ENCODE measurements at regions not wholly inside any gene's neighbourhood (a gene's known extent, or its start where the extent isn't known, plus 50 kb on each side); places are given as distances from the start of the nearest gene placed in this dataset.

DNA sequence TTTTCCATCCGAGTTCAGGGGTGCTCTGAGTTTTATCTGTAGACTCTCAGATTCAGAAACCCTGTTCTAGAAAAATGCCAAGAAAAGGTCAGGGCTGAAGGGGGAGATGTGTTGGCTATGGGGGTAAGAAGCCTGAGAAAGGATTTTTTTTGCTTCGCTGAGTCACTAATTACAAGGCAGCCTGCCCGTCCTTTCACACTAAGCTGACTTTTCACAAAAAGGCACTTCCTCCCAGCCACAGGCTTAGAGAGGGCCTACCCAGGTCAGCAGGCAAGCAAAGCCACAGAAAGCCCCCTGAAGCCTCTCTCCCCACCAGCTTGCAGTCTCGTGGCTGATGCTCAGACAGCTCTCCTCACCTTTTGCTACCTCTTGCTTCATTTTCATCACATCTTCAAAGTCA lies 192.6 kb upstream of the PRICKLE2 start:
- no peak overlapping the region for H3K27ac Mint-ChIP-seq
- H3K9me3 Mint-ChIP-seq, result no peaks in the 10 kb centered on the region
- H3K27me3 Mint-ChIP-seq, result peaks cover 34% of the 10 kb centered on the region

DNA sequence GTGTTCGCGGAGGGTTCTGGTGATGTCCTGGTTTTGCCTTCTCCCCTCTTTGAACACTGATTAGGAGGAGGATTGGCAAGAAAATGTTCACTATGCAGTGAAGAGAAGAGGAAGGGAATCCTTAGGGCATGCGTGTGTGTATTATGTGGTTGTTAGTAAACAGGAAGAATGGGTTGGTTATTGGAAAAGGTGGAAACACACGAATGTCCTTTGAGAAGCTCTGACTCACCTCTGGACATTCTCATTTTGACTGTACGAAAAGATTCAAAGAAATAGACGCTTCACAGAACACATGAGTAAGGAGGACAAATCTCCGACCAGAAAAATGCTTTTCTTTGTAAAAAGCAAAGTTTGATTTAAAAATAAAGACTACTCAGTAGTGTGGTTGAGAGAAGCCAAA lies 188.8 kb upstream of the PRICKLE2 start:
- no peak for ATAC-seq
- Mint-ChIP-seq H3K4me3 (no peak overlapping the region), H3K9me3 (no peaks in the 10 kb centered on the region), H3K27ac (no peak overlapping the region), H3K36me3 (no peaks in the 10 kb centered on the region), H3K27me3 (peaks cover 28% of the 10 kb centered on the region), H3K4me1 (no peaks in the 10 kb centered on the region)

More for the DNA sequence above, 192.6 kb upstream of the PRICKLE2 start:
- ATAC-seq, result no peak
- H3K4me3 Mint-ChIP-seq, result no peak overlapping the region
- no peaks in the 10 kb centered on the region for H3K4me1 Mint-ChIP-seq
- H3K36me3 Mint-ChIP-seq, result no peaks in the 10 kb centered on the region

DNA sequence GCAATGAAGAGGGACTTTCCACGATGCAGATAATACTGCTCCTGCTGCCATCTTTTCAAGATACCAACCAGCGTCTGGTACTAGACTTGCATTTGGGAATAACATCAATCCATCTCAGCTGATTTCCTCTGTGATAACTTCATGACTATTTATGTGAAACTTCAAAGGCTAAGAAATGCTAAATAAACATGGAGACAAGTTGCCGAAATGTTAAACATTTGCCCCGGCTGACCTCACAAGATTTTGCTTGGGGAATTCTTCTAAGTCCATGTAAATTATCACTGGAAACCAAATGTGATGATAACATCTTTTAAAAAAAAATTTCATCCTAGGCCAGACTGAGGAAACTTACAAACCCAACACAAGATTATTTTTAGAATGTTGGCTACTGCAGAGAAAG lies 185.8 kb upstream of the PRICKLE2 start:
- no peak overlapping the region for H3K4me3 Mint-ChIP-seq
- H3K9me3 Mint-ChIP-seq, result no peaks in the 10 kb centered on the region
- no peaks in the 10 kb centered on the region for H3K4me1 Mint-ChIP-seq
- no peak for ATAC-seq
- H3K36me3 Mint-ChIP-seq, result no peaks in the 10 kb centered on the region
- no peak overlapping the region for H3K27ac Mint-ChIP-seq
- peaks cover 53% of the 10 kb centered on the region for H3K27me3 Mint-ChIP-seq

- ATAC-seq, result no peak
- H3K4me3 Mint-ChIP-seq, result no peak overlapping the region
- H3K27ac Mint-ChIP-seq, result no peak overlapping the region
Observed at GRCh38 chr3:64410226-64410625, 185.0 kb upstream of the PRICKLE2 start.

GRCh38 chr3:64408770-64409169 lies 183.5 kb upstream of the PRICKLE2 start:
- no peak overlapping the region for H3K4me3 Mint-ChIP-seq
- H3K36me3 Mint-ChIP-seq, result no peaks in the 10 kb centered on the region
- H3K9me3 Mint-ChIP-seq, result no peaks in the 10 kb centered on the region
- H3K27me3 Mint-ChIP-seq, result peaks cover 42% of the 10 kb centered on the region
- ATAC-seq, result no peak
- no peaks in the 10 kb centered on the region for H3K4me1 Mint-ChIP-seq
- no peak overlapping the region for H3K27ac Mint-ChIP-seq

More at GRCh38 chr3:64410226-64410625, 185.0 kb upstream of the PRICKLE2 start:
- H3K9me3 Mint-ChIP-seq, result no peaks in the 10 kb centered on the region
- peaks cover 51% of the 10 kb centered on the region for H3K27me3 Mint-ChIP-seq
- no peaks in the 10 kb centered on the region for H3K36me3 Mint-ChIP-seq
- no peaks in the 10 kb centered on the region for H3K4me1 Mint-ChIP-seq

GRCh38 chr3:64406271-64406670 lies 181.0 kb upstream of the PRICKLE2 start:
- Mint-ChIP-seq H3K36me3 (no peaks in the 10 kb centered on the region), H3K9me3 (no peaks in the 10 kb centered on the region), H3K4me3 (no peak overlapping the region)

GRCh38 chr3:64405211-64405835 lies 180.1 kb upstream of the PRICKLE2 start:
- no peaks in the 10 kb centered on the region for H3K9me3 Mint-ChIP-seq
- no peak for ATAC-seq
- H3K4me1 Mint-ChIP-seq, result no peaks in the 10 kb centered on the region
- peaks cover 29% of the 10 kb centered on the region for H3K27me3 Mint-ChIP-seq
- no peak overlapping the region for H3K27ac Mint-ChIP-seq
- no peaks in the 10 kb centered on the region for H3K36me3 Mint-ChIP-seq
- H3K4me3 Mint-ChIP-seq, result no peak overlapping the region

More at GRCh38 chr3:64406271-64406670, 181.0 kb upstream of the PRICKLE2 start:
- Mint-ChIP-seq H3K27me3 (peaks cover 29% of the 10 kb centered on the region), H3K4me1 (no peaks in the 10 kb centered on the region), H3K27ac (no peak overlapping the region)
- no peak for ATAC-seq

GRCh38 chr3:64400706-64401105 lies 175.4 kb upstream of the PRICKLE2 start:
- ATAC-seq, result no peak

GRCh38 chr3:64399205-64399800 lies 174.0 kb upstream of the PRICKLE2 start:
- Mint-ChIP-seq H3K36me3 (no peaks in the 10 kb centered on the region), H3K27ac (no peak overlapping the region), H3K4me3 (no peak overlapping the region), H3K4me1 (peaks cover 5% of the 10 kb centered on the region), H3K9me3 (no peaks in the 10 kb centered on the region), H3K27me3 (no peaks in the 10 kb centered on the region)
- no peak for ATAC-seq

More at GRCh38 chr3:64400706-64401105, 175.4 kb upstream of the PRICKLE2 start:
- Mint-ChIP-seq H3K27me3 (peaks cover under 1% of the 10 kb centered on the region), H3K4me3 (no peak overlapping the region), H3K4me1 (peaks cover under 1% of the 10 kb centered on the region), H3K9me3 (no peaks in the 10 kb centered on the region), H3K36me3 (no peaks in the 10 kb centered on the region), H3K27ac (no peak overlapping the region)

GRCh38 chr3:64398476-64398875 lies 173.2 kb upstream of the PRICKLE2 start:
- Mint-ChIP-seq H3K27ac (no peak overlapping the region), H3K9me3 (no peaks in the 10 kb centered on the region)

DNA sequence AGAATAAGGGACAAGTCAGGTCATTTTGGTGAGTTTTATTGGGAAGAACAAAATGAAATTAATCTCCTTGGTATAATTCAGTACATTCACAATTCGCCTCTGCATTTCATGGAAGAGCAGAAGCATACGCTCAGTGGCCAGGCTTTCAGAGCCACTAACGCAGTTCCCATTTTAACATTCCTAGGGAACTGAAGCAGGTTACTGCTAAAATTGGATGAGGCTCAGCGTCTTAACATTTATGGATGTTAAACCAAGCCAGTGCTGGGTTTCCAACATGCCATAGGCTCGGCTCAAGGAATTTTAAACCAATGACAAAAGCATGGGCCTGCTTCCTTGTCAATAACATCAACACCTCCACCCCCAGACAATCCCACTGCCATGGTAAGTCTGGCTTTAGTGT lies 172.7 kb upstream of the PRICKLE2 start:
- Mint-ChIP-seq H3K27me3 (no peaks in the 10 kb centered on the region), H3K36me3 (no peaks in the 10 kb centered on the region), H3K27ac (no peak overlapping the region), H3K9me3 (no peaks in the 10 kb centered on the region), H3K4me1 (peaks cover 5% of the 10 kb centered on the region), H3K4me3 (no peak overlapping the region)
- no peak for ATAC-seq

More at GRCh38 chr3:64398476-64398875, 173.2 kb upstream of the PRICKLE2 start:
- no peak for ATAC-seq
- peaks cover 5% of the 10 kb centered on the region for H3K4me1 Mint-ChIP-seq
- no peaks in the 10 kb centered on the region for H3K27me3 Mint-ChIP-seq
- H3K36me3 Mint-ChIP-seq, result no peaks in the 10 kb centered on the region
- no peak overlapping the region for H3K4me3 Mint-ChIP-seq

GRCh38 chr3:64397573-64397972 lies 172.3 kb upstream of the PRICKLE2 start:
- peaks cover 5% of the 10 kb centered on the region for H3K4me1 Mint-ChIP-seq
- no peaks in the 10 kb centered on the region for H3K27me3 Mint-ChIP-seq
- ATAC-seq, result no peak
- H3K9me3 Mint-ChIP-seq, result no peaks in the 10 kb centered on the region
- no peak overlapping the region for H3K27ac Mint-ChIP-seq
- H3K4me3 Mint-ChIP-seq, result no peak overlapping the region
- no peaks in the 10 kb centered on the region for H3K36me3 Mint-ChIP-seq

DNA sequence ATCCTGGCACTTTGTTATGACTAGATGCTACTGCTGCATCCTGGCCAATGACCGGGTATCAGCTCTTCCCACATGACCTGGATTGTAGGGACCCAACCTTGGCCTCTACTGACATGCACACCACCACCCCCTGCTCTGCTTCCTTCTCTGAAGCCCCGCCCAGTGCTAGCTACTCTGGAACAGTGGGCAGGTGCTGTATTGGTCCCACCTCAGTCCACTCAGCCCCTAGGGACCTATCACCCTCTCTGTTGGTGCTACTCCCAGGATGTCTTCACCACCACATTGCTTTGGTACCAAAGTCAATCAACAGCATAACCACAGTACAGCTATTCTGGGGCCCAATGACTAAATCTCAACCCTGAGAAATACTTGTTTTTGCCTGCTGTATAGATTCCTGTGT lies 170.2 kb upstream of the PRICKLE2 start:
- peak; percentile 39 for ATAC-seq
- no peaks in the 10 kb centered on the region for H3K9me3 Mint-ChIP-seq
- H3K36me3 Mint-ChIP-seq, result no peaks in the 10 kb centered on the region
- H3K4me1 Mint-ChIP-seq, result peaks cover 5% of the 10 kb centered on the region
- H3K4me3 Mint-ChIP-seq, result no peak overlapping the region
- no peaks in the 10 kb centered on the region for H3K27me3 Mint-ChIP-seq
- H3K27ac Mint-ChIP-seq, result no peak overlapping the region

GRCh38 chr3:64393193-64393592 lies 167.9 kb upstream of the PRICKLE2 start:
- no peak overlapping the region for H3K4me3 Mint-ChIP-seq
- no peaks in the 10 kb centered on the region for H3K36me3 Mint-ChIP-seq
- ATAC-seq, result no peak
- H3K9me3 Mint-ChIP-seq, result no peaks in the 10 kb centered on the region
- H3K27me3 Mint-ChIP-seq, result no peaks in the 10 kb centered on the region
- H3K27ac Mint-ChIP-seq, result no peak overlapping the region
- peaks cover 5% of the 10 kb centered on the region for H3K4me1 Mint-ChIP-seq

GRCh38 chr3:64392001-64392400 lies 166.7 kb upstream of the PRICKLE2 start:
- peaks cover 5% of the 10 kb centered on the region for H3K4me1 Mint-ChIP-seq
- no peak overlapping the region for H3K4me3 Mint-ChIP-seq
- no peaks in the 10 kb centered on the region for H3K9me3 Mint-ChIP-seq
- H3K27me3 Mint-ChIP-seq, result peaks cover 10% of the 10 kb centered on the region
- no peaks in the 10 kb centered on the region for H3K36me3 Mint-ChIP-seq
- ATAC-seq, result no peak
- no peak overlapping the region for H3K27ac Mint-ChIP-seq

DNA sequence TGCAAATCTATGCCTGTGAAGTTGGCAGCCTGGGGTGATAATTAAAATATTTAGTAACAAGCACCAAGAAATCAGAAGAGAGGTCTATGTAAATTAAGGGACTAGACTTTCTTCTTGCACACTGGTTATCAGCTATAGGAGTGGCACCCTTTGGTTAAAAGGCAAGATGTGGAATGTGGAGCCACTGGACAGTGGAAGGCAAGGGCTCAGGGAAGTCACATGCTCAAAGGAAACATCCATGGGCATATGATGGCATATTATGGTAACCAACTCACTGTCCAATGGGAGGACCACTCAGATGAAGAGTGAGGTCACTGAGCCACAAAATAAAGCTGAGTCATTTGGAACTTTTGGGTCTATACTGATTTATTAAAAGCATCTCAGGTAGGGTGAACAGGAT lies 165.6 kb upstream of the PRICKLE2 start:
- Mint-ChIP-seq H3K4me3 (no peak overlapping the region), H3K36me3 (no peaks in the 10 kb centered on the region), H3K4me1 (peaks cover 5% of the 10 kb centered on the region), H3K9me3 (no peaks in the 10 kb centered on the region), H3K27me3 (peaks cover 10% of the 10 kb centered on the region), H3K27ac (no peak overlapping the region)
- ATAC-seq, result no peak

All from stimulated activated memory B cell treated with anti-CD40 and anti-IgM and Interleukin-4, amounts not matched to agents 10 μg/mL and 1 μg/mL and 100 μg/mL, for 72 hours (primary cell).